Stimulated activated CD8-positive, alpha-beta memory T cell treated with anti-CD3 and anti-CD28 coated beads, Interleukin-15, amount 100 ng/mL, for 4 hours (primary cell): ENCODE measurements at regions not wholly inside any gene's neighbourhood (a gene's known extent, or its start where the extent isn't known, plus 50 kb on each side); places are given as distances from the start of the nearest gene placed in this dataset.
"Not testable (repeated sequence)": the region's sequence is repeated elsewhere in the genome, so short reads cannot be mapped to it uniquely, and the experiment has no call there.

Experiments
- DNase-seq, 2 donors: peaks; one replicate each; pipeline ENCODE4 v3.0.0-alpha.2; 2020; ENCODE audit warnings: low read depth in 2 of 2

- no peak for DNase-seq
Measured at GRCh38 chr6:157727629-157728182, 95.3 kb upstream of the SNX9 start.

- DNase-seq = no peak
Measured at GRCh38 chr6:157728183-157728881, 94.7 kb upstream of the SNX9 start.

GRCh38 chr6:157731221-157731620 lies 91.8 kb upstream of the SNX9 start:
- no peak for DNase-seq

- no peak for DNase-seq
Measured at GRCh38 chr6:157732007-157732406, 91.0 kb upstream of the SNX9 start.

GRCh38 chr6:157732416-157733161 lies 90.5 kb upstream of the SNX9 start:
- no peak for DNase-seq

GRCh38 chr6:157736555-157736954 lies 86.5 kb upstream of the SNX9 start:
- DNase-seq = not testable (repeated sequence)

- DNase-seq = no peak
Measured at GRCh38 chr6:157741321-157741947, 81.6 kb upstream of the SNX9 start.

GRCh38 chr6:157741948-157742556 lies 81.0 kb upstream of the SNX9 start:
- no peak for DNase-seq

- DNase-seq = no peak
Measured at GRCh38 chr6:157744102-157744601, 78.9 kb upstream of the SNX9 start.

GRCh38 chr6:157746897-157747296 lies 76.1 kb upstream of the SNX9 start:
- DNase-seq = no peak

GRCh38 chr6:157747370-157747769 lies 75.7 kb upstream of the SNX9 start:
- no peak for DNase-seq

- no peak for DNase-seq
Measured at GRCh38 chr6:157748839-157749571, 74.0 kb upstream of the SNX9 start.

- not testable (repeated sequence) for DNase-seq
Measured at GRCh38 chr6:157750973-157751372, 72.1 kb upstream of the SNX9 start.

GRCh38 chr6:157751547-157752200 lies 71.4 kb upstream of the SNX9 start:
- DNase-seq = no peak

GRCh38 chr6:157752879-157753278 lies 70.2 kb upstream of the SNX9 start:
- DNase-seq = not testable (repeated sequence)

GRCh38 chr6:157753291-157753690 lies 69.8 kb upstream of the SNX9 start:
- DNase-seq = no peak

- DNase-seq = not testable (repeated sequence)
Measured at GRCh38 chr6:157753801-157754200, 69.2 kb upstream of the SNX9 start.

GRCh38 chr6:157754351-157754750 lies 68.7 kb upstream of the SNX9 start:
- DNase-seq = no peak

GRCh38 chr6:157755032-157755745 lies 67.9 kb upstream of the SNX9 start:
- DNase-seq = no peak
